Activated naive CD8-positive, alpha-beta T cell treated with anti-CD3 and anti-CD28 coated beads, Interleukin-2, amount 10 ng/mL, durations not matched to agents 7 days and 5 days (primary cell): ENCODE measurements at regions not wholly inside any gene's neighbourhood (a gene's known extent, or its start where the extent isn't known, plus 50 kb on each side); places are given as distances from the start of the nearest gene placed in this dataset.

Experiments
- ATAC-seq: fragments of 150-1000 bp; cut with Tn5 transposase; one replicate; pipeline ENCODE4 v1.10.0; 2021; ENCODE audit warnings: low read depth, moderate library complexity
- POLR2A ChIA-PET: fragments of 350-600 bp; sonication (Branson Sonifier 250); formaldehyde crosslinking; loops from one replicate; lab custom pipeline; 2021; ENCODE audit warnings: antibody characterized with exemption; lab: Charles Lee
- DNase-seq: peaks from one replicate; pipeline ENCODE4 v3.0.0; 2021
- H3K27ac Mint-ChIP-seq: one replicate; pipeline ENCODE4 v1.8.0; 2022; ENCODE audit warnings: mild to moderate bottlenecking, mixed read lengths
- H3K27me3 Mint-ChIP-seq: one replicate; pipeline ENCODE4 v1.8.0; 2022; ENCODE audit warnings: mild to moderate bottlenecking, moderate library complexity, mixed read lengths
- H3K36me3 Mint-ChIP-seq: one replicate; pipeline ENCODE4 v1.8.0; 2021; ENCODE audit warnings: mild to moderate bottlenecking, mixed read lengths
- H3K4me1 Mint-ChIP-seq: one replicate; pipeline ENCODE4 v1.8.0; 2021; ENCODE audit warnings: mixed read lengths
- H3K4me3 Mint-ChIP-seq: one replicate; pipeline ENCODE4 v1.8.0; 2022; ENCODE audit warnings: mild to moderate bottlenecking, moderate library complexity, mixed read lengths
- H3K9me3 Mint-ChIP-seq: one replicate; pipeline ENCODE4 v1.8.0; 2021; ENCODE audit warnings: mixed read lengths

GRCh38 chr6:108734271-108734922 is 113.8 kb upstream of the ARMC2 start:
- POLR2A ChIA-PET = no interaction called here
- DNase-seq = no peak
- Mint-ChIP-seq H3K4me3 (no peak overlapping the region), H3K4me1 (no peaks in the 10 kb centered on the region), H3K27ac (no peak overlapping the region), H3K36me3 (no peaks in the 10 kb centered on the region), H3K27me3 (peaks cover 2% of the 10 kb centered on the region), H3K9me3 (no peaks in the 10 kb centered on the region)
- ATAC-seq = no peak

GRCh38 chr6:108735310-108736001 is 112.8 kb upstream of the ARMC2 start:
- H3K4me1 Mint-ChIP-seq = no peaks in the 10 kb centered on the region
- H3K9me3 Mint-ChIP-seq = no peaks in the 10 kb centered on the region
- no peak for DNase-seq
- POLR2A ChIA-PET = no interaction called here
- no peak overlapping the region for H3K27ac Mint-ChIP-seq
- no peaks in the 10 kb centered on the region for H3K36me3 Mint-ChIP-seq
- peaks cover 5% of the 10 kb centered on the region for H3K27me3 Mint-ChIP-seq
- no peak for ATAC-seq
- H3K4me3 Mint-ChIP-seq = no peak overlapping the region

GRCh38 chr6:108736002-108736361 is 112.2 kb upstream of the ARMC2 start:
- peaks cover 5% of the 10 kb centered on the region for H3K27me3 Mint-ChIP-seq
- H3K4me1 Mint-ChIP-seq = no peaks in the 10 kb centered on the region
- ATAC-seq = no peak
- no peak for DNase-seq
- H3K9me3 Mint-ChIP-seq = no peaks in the 10 kb centered on the region
- POLR2A ChIA-PET = no interaction called here
- no peak overlapping the region for H3K4me3 Mint-ChIP-seq
- no peak overlapping the region for H3K27ac Mint-ChIP-seq
- H3K36me3 Mint-ChIP-seq = no peaks in the 10 kb centered on the region

- Mint-ChIP-seq H3K4me3 (no peak overlapping the region), H3K9me3 (no peaks in the 10 kb centered on the region), H3K36me3 (no peaks in the 10 kb centered on the region), H3K27me3 (peaks cover 6% of the 10 kb centered on the region), H3K4me1 (no peaks in the 10 kb centered on the region), H3K27ac (no peak overlapping the region)
- POLR2A ChIA-PET = no interaction called here
- DNase-seq (no peak), ATAC-seq (no peak)
Observed at GRCh38 chr6:108736832-108737231, 111.4 kb upstream of the ARMC2 start.

GRCh38 chr6:108737594-108738546 is 110.4 kb upstream of the ARMC2 start:
- no peak for DNase-seq
- H3K27ac Mint-ChIP-seq = no peak overlapping the region

GRCh38 chr6:108738684-108739416 is 109.4 kb upstream of the ARMC2 start:
- POLR2A ChIA-PET = no interaction called here

More at GRCh38 chr6:108737594-108738546, 110.4 kb upstream of the ARMC2 start:
- POLR2A ChIA-PET = no interaction called here
- no peaks in the 10 kb centered on the region for H3K9me3 Mint-ChIP-seq
- no peaks in the 10 kb centered on the region for H3K36me3 Mint-ChIP-seq
- no peak overlapping the region for H3K4me3 Mint-ChIP-seq
- H3K4me1 Mint-ChIP-seq = no peaks in the 10 kb centered on the region
- H3K27me3 Mint-ChIP-seq = peaks cover 8% of the 10 kb centered on the region
- no peak for ATAC-seq

GRCh38 chr6:108739496-108740330 is 108.5 kb upstream of the ARMC2 start:
- Mint-ChIP-seq H3K9me3 (no peaks in the 10 kb centered on the region), H3K27ac (no peak overlapping the region), H3K27me3 (peaks cover 23% of the 10 kb centered on the region), H3K4me3 (no peak overlapping the region), H3K4me1 (no peaks in the 10 kb centered on the region), H3K36me3 (no peaks in the 10 kb centered on the region)
- ATAC-seq = no peak
- POLR2A ChIA-PET = no interaction called here
- no peak for DNase-seq

More at GRCh38 chr6:108738684-108739416, 109.4 kb upstream of the ARMC2 start:
- Mint-ChIP-seq H3K36me3 (no peaks in the 10 kb centered on the region), H3K4me3 (no peak overlapping the region), H3K27ac (no peak overlapping the region), H3K27me3 (peaks cover 17% of the 10 kb centered on the region), H3K4me1 (no peaks in the 10 kb centered on the region), H3K9me3 (no peaks in the 10 kb centered on the region)
- DNase-seq (no peak), ATAC-seq (no peak)

- H3K27ac Mint-ChIP-seq = no peak overlapping the region
- H3K36me3 Mint-ChIP-seq = no peaks in the 10 kb centered on the region
- DNase-seq (no peak), ATAC-seq (no peak)
- POLR2A ChIA-PET = no interaction called here
- no peak overlapping the region for H3K4me3 Mint-ChIP-seq
- peaks cover 30% of the 10 kb centered on the region for H3K27me3 Mint-ChIP-seq
- no peaks in the 10 kb centered on the region for H3K9me3 Mint-ChIP-seq
- H3K4me1 Mint-ChIP-seq = no peaks in the 10 kb centered on the region
Observed at GRCh38 chr6:108741331-108741989, 106.8 kb upstream of the ARMC2 start.

GRCh38 chr6:108742041-108742440 is 106.2 kb upstream of the ARMC2 start:
- POLR2A ChIA-PET = no interaction called here
- H3K9me3 Mint-ChIP-seq = no peaks in the 10 kb centered on the region
- no peaks in the 10 kb centered on the region for H3K4me1 Mint-ChIP-seq
- no peak for DNase-seq
- H3K4me3 Mint-ChIP-seq = no peak overlapping the region
- ATAC-seq = no peak
- H3K27me3 Mint-ChIP-seq = peaks cover 28% of the 10 kb centered on the region
- H3K36me3 Mint-ChIP-seq = no peaks in the 10 kb centered on the region
- no peak overlapping the region for H3K27ac Mint-ChIP-seq

- Mint-ChIP-seq H3K9me3 (no peaks in the 10 kb centered on the region), H3K4me3 (no peak overlapping the region), H3K27ac (no peak overlapping the region), H3K27me3 (peaks cover 38% of the 10 kb centered on the region), H3K36me3 (no peaks in the 10 kb centered on the region), H3K4me1 (no peaks in the 10 kb centered on the region)
- no peak for DNase-seq
- ATAC-seq = no peak
- POLR2A ChIA-PET = no interaction called here
Observed at GRCh38 chr6:108744244-108744972, 103.8 kb upstream of the ARMC2 start.

- H3K36me3 Mint-ChIP-seq = no peaks in the 10 kb centered on the region
- DNase-seq (no peak), ATAC-seq (no peak)
- H3K4me1 Mint-ChIP-seq = no peaks in the 10 kb centered on the region
- POLR2A ChIA-PET = no interaction called here
- H3K27ac Mint-ChIP-seq = no peak overlapping the region
- peaks cover 40% of the 10 kb centered on the region for H3K27me3 Mint-ChIP-seq
- H3K9me3 Mint-ChIP-seq = no peaks in the 10 kb centered on the region
- H3K4me3 Mint-ChIP-seq = no peak overlapping the region
Observed at GRCh38 chr6:108744996-108745395, 103.2 kb upstream of the ARMC2 start.
